Esophagus muscularis mucosa (tissue), 3 donors: ENCODE measurements at regions not wholly inside any gene's neighbourhood (a gene's known extent, or its start where the extent isn't known, plus 50 kb on each side); places are given as distances from the start of the nearest gene placed in this dataset.

ENCODE experiments used
- POLR2A ChIP-seq: fragments of 450-650 bp; IDR thresholded peaks from one replicate; pipeline ENCODE4 v1.6.1; 2017; ENCODE audit warnings: antibody characterized with exemption, moderate library complexity, mild to moderate bottlenecking, low read depth
- POLR2AphosphoS5 ChIP-seq, 2 donors: sonication (generic); formaldehyde crosslinking; IDR thresholded peaks; one replicate each; pipeline ENCODE4 v1.6.1; 2017; ENCODE audit warnings: antibody characterized with exemption in 2 of 2
- TF ChIP-seq, protein P1 (sequence below), 3 experiments: fragments of 200-600 bp in 2 of 3; fragments of 450-650 bp in 1 of 3; sonication (generic) in 2 of 3; IDR thresholded peaks; one replicate each; pipeline ENCODE4 v1.5.1; 2017 to 2019; ENCODE audit warnings: antibody characterized with exemption in 3 of 3, mild to moderate bottlenecking in 2 of 3, moderate library complexity in 1 of 3

DNA sequence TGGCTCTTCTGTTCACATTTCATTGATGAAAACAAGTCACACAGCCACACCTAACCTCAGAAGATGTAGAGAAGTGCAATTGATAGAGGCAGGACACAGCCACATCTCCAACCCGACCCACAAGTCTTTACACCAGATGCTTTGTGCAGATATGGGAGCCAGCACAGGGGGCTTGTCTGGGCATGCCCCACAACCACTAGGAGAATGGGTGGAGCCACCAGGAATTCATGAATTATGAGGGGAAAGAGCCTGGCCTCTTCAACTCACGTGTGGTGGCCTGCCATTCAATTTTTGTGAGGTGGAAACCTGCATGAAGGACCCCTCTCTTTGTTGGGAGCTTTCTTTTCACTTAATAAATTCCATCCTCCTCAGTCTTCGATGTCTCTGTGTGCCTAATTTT lies 79.1 kb downstream of the OGFRL1 start:
- TF ChIP-seq, protein P1, sequence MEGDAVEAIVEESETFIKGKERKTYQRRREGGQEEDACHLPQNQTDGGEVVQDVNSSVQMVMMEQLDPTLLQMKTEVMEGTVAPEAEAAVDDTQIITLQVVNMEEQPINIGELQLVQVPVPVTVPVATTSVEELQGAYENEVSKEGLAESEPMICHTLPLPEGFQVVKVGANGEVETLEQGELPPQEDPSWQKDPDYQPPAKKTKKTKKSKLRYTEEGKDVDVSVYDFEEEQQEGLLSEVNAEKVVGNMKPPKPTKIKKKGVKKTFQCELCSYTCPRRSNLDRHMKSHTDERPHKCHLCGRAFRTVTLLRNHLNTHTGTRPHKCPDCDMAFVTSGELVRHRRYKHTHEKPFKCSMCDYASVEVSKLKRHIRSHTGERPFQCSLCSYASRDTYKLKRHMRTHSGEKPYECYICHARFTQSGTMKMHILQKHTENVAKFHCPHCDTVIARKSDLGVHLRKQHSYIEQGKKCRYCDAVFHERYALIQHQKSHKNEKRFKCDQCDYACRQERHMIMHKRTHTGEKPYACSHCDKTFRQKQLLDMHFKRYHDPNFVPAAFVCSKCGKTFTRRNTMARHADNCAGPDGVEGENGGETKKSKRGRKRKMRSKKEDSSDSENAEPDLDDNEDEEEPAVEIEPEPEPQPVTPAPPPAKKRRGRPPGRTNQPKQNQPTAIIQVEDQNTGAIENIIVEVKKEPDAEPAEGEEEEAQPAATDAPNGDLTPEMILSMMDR (IDR thresholded peaks at IDR 0.05) = no peak
- TF ChIP-seq POLR2A = no peak
- TF ChIP-seq POLR2AphosphoS5 (IDR thresholded peaks at IDR 0.05) = no peak
